ENCODE measurements at regions not wholly inside any gene's neighbourhood (a gene's known extent, or its start where the extent isn't known, plus 50 kb on each side); places are given as distances from the start of the nearest gene placed in this dataset.

DNA sequence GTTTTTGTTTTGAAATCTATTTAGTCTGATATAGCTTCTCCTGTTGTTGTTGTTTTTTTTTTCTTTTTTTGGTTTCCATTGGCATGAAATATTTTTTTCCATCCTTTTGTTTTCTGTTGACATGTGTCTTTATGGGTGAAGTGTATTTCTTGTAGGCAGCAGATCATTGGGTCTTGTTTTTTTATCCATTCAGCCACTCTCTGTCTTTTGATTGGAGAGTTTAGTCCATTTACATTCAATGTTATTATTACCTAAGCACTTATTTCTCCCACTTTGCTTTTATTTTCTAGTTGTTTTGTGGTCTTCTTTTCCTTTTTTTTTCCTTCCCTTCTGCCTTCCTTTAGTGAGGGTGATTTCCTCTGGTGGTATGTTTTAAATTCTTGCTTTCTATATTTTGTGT is 193.6 kb upstream of the TMEM260 start:
- Histone ChIP-seq H3K79me2 (ENCODE audit: insufficient read depth, low read length) (no peaks in the 10 kb centered on the region), H2AFZ (ENCODE audit: low read length) (no peak overlapping the region), H3K9me3 (ENCODE audit: low read depth, low read length) (no peaks in the 10 kb centered on the region), H3K27ac (ENCODE audit: low read depth, low read length) (no peak overlapping the region), H3K4me3 (ENCODE audit: insufficient read depth, low read length) (no peak overlapping the region), H3K4me1 (ENCODE audit: insufficient read depth, low read length) (no peaks in the 10 kb centered on the region), H4K20me1 (ENCODE audit: insufficient read depth, low read length) (no peaks in the 10 kb centered on the region), H3K4me2 (ENCODE audit: insufficient read depth, low read length) (no peak overlapping the region), H3K27me3 (ENCODE audit: insufficient read depth, low read length) (no peaks in the 10 kb centered on the region), H3K36me3 (ENCODE audit: insufficient read depth, low read length) (no peaks in the 10 kb centered on the region)
- no peak for TF ChIP-seq CTCF (IDR thresholded peaks at IDR 0.05; ENCODE audit: extremely low read depth, low read depth, low read length)
- no peak for DNase-seq (ENCODE audit: insufficient read length, low spot score, missing footprints)

DNA sequence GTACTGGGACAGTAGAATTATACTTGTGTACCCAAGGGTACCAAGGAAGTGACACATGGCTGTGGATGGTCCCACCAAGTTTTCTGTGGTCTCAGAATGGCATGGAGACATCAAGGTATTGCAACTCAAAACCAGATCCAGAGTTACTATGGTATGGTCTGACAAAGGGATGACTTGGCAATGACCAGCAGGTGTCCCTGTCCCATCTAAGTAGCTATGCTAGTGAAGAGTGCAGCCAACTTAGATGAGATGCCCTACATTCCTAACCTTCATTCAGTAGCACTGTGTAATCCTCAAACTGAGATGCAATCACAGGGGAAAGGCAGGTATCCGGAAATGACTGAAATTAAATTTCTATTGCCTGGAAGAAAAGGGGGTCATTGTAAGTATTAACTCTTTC is 188.7 kb upstream of the TMEM260 start:
- no peak for TF ChIP-seq CTCF (IDR thresholded peaks at IDR 0.05; ENCODE audit: extremely low read depth, low read depth, low read length)
- no peak for DNase-seq (ENCODE audit: insufficient read length, low spot score, missing footprints)
- Histone ChIP-seq H3K4me3 (ENCODE audit: insufficient read depth, low read length) (no peak overlapping the region), H3K36me3 (ENCODE audit: insufficient read depth, low read length) (no peaks in the 10 kb centered on the region), H3K79me2 (ENCODE audit: insufficient read depth, low read length) (no peaks in the 10 kb centered on the region), H3K4me2 (ENCODE audit: insufficient read depth, low read length) (no peak overlapping the region), H3K27ac (ENCODE audit: low read depth, low read length) (no peak overlapping the region), H3K27me3 (ENCODE audit: insufficient read depth, low read length) (no peaks in the 10 kb centered on the region), H2AFZ (ENCODE audit: low read length) (no peak overlapping the region), H3K4me1 (ENCODE audit: insufficient read depth, low read length) (no peaks in the 10 kb centered on the region), H4K20me1 (ENCODE audit: insufficient read depth, low read length) (no peaks in the 10 kb centered on the region), H3K9me3 (ENCODE audit: low read depth, low read length) (no peaks in the 10 kb centered on the region)

DNA sequence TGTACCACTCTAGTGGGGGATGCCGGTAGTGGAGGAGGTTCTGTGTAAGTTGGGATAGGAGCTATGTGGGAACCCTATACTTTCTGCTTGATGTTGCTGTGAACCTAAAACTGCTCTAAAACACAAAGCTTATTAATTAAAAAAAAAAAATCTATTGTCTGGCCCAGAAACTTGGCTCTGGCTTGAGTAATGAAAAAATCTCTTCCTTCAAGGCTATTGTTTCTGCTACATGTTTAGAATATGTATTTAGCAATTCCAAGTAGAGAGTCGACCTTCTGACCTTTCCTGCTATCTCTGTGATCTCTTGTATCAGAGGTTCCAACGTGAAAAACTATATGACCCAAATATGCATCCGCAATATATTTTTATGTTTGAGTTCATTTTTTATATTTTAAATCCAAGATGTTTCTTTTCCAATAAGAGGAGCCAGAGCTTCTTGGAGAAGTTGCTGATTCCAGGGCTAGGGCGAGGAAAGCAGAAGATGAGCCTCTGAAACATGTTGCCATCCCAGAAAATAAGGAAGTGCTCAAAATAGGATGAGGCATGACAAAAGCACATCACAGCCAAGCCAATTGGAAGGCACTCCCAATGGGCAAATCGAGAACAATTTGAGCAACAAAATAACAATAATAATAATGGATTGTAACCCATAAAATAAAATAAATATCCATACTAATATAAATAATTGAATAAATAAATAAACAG is 184.6 kb upstream of the TMEM260 start:
- H3K4me2 ChIP-seq (ENCODE audit: insufficient read depth, low read length): no peak overlapping the region
- H3K27ac ChIP-seq (ENCODE audit: low read depth, low read length): no peak overlapping the region

More for the DNA sequence above, 184.6 kb upstream of the TMEM260 start:
- Histone ChIP-seq H3K27me3 (ENCODE audit: insufficient read depth, low read length) (no peaks in the 10 kb centered on the region), H4K20me1 (ENCODE audit: insufficient read depth, low read length) (no peaks in the 10 kb centered on the region), H3K36me3 (ENCODE audit: insufficient read depth, low read length) (no peaks in the 10 kb centered on the region), H2AFZ (ENCODE audit: low read length) (no peak overlapping the region), H3K4me3 (ENCODE audit: insufficient read depth, low read length) (no peak overlapping the region), H3K79me2 (ENCODE audit: insufficient read depth, low read length) (no peaks in the 10 kb centered on the region), H3K9me3 (ENCODE audit: low read depth, low read length) (no peaks in the 10 kb centered on the region), H3K4me1 (ENCODE audit: insufficient read depth, low read length) (no peaks in the 10 kb centered on the region)
- no peak for TF ChIP-seq CTCF (IDR thresholded peaks at IDR 0.05; ENCODE audit: extremely low read depth, low read depth, low read length)
- DNase-seq (ENCODE audit: insufficient read length, low spot score, missing footprints): no peak
